ENCODE measurements at regions not wholly inside any gene's neighbourhood (a gene's known extent, or its start where the extent isn't known, plus 50 kb on each side); places are given as distances from the start of the nearest gene placed in this dataset.

DNA sequence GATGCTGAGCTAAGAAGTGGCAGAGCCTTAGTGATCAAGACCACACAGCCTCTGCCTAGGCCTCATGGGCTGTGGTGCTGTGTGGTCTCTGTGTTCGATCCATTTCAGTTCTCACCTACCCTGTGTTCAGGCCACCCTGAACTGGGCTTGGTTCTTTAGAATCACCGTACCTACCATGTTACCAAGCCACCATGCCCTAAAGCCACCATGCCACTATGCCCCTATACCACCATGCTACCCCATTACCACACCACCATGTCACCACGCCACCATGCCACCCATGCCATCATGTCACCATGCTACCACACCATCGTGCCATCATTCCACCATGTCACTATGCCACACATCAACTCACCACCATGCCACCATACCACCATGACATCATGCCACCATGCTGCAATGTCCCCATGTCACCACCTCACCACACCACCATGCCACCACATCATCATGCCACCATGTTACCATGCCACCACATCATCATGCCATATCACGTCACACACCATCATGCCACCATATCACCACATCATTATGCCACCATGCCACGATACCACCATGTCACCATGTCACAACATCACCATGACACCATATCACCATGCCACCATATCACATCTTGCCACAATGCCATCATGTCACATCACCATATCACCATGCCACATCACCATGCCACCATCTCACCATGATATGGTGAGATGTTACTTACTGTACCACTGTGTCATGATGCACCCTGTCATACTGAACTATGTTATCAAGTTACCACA is 191.0 kb upstream of the ARL4C start:
- Histone ChIP-seq H3K9me3 (no peaks in the 10 kb centered on the region), H3K36me3 (ENCODE audit: control insufficient read depth, insufficient read depth, low read length) (no peaks in the 10 kb centered on the region), H3K27me3 (replicated peaks; ENCODE audit: control insufficient read depth, insufficient read depth, low read length) (no peaks in the 10 kb centered on the region), H3K4me3 (ENCODE audit: low read depth, low read length) (no peak overlapping the region), H3K4me1 (peaks cover 19% of the 10 kb centered on the region)
- Mint-ChIP-seq H3K27ac (ENCODE audit: unreplicated experiment) (no peak overlapping the region), H3K9me3 (ENCODE audit: unreplicated experiment) (no peaks in the 10 kb centered on the region), H3K4me1 (ENCODE audit: low read depth, unreplicated experiment) (peaks cover 38% of the 10 kb centered on the region), H3K4me3 (ENCODE audit: unreplicated experiment) (no peak overlapping the region), H3K36me3 (ENCODE audit: insufficient read depth, unreplicated experiment) (peaks cover 1% of the 10 kb centered on the region), H3K27me3 (ENCODE audit: insufficient read depth, unreplicated experiment) (no peaks in the 10 kb centered on the region)
- no peak for DNase-seq
- ChIA-PET CTCF (no interaction called here), POLR2A (no interaction called here)
- TF ChIP-seq, protein P1, sequence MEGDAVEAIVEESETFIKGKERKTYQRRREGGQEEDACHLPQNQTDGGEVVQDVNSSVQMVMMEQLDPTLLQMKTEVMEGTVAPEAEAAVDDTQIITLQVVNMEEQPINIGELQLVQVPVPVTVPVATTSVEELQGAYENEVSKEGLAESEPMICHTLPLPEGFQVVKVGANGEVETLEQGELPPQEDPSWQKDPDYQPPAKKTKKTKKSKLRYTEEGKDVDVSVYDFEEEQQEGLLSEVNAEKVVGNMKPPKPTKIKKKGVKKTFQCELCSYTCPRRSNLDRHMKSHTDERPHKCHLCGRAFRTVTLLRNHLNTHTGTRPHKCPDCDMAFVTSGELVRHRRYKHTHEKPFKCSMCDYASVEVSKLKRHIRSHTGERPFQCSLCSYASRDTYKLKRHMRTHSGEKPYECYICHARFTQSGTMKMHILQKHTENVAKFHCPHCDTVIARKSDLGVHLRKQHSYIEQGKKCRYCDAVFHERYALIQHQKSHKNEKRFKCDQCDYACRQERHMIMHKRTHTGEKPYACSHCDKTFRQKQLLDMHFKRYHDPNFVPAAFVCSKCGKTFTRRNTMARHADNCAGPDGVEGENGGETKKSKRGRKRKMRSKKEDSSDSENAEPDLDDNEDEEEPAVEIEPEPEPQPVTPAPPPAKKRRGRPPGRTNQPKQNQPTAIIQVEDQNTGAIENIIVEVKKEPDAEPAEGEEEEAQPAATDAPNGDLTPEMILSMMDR (IDR thresholded peaks at IDR 0.05; ENCODE audit: insufficient read depth in 1 of 2, low read depth in 1 of 2, low read length in 1 of 2, severe bottlenecking in 1 of 2, unreplicated experiment in 1 of 2), result no peak
- intact Hi-C loops (cut with micrococcal nuclease; ENCODE audit: unreplicated experiment), result no loop called here
- BruUV-seq (replicated peaks), result no TSS peak

GRCh38 chr2:234686088-234686890 is 189.4 kb upstream of the ARL4C start:
- TF ChIP-seq, protein P1 (IDR thresholded peaks at IDR 0.05; ENCODE audit: insufficient read depth in 1 of 2, low read depth in 1 of 2, low read length in 1 of 2, severe bottlenecking in 1 of 2, unreplicated experiment in 1 of 2), result no peak
- POLR2A ChIA-PET, result no interaction called here
- Histone ChIP-seq H3K4me1 (peaks cover 19% of the 10 kb centered on the region), H3K9me3 (no peaks in the 10 kb centered on the region), H3K4me3 (ENCODE audit: low read depth, low read length) (no peak overlapping the region), H3K27me3 (replicated peaks; ENCODE audit: control insufficient read depth, insufficient read depth, low read length) (no peaks in the 10 kb centered on the region), H3K36me3 (ENCODE audit: control insufficient read depth, insufficient read depth, low read length) (no peaks in the 10 kb centered on the region)
- peaks cover 6% of the 10 kb centered on the region for H3K36me3 Mint-ChIP-seq (ENCODE audit: insufficient read depth, unreplicated experiment)
- H3K4me3 Mint-ChIP-seq (ENCODE audit: unreplicated experiment), result peak overlapping the region; percentile 40
- intact Hi-C loops (cut with micrococcal nuclease; ENCODE audit: unreplicated experiment), result no loop called here
- H3K9me3 Mint-ChIP-seq (ENCODE audit: unreplicated experiment), result no peaks in the 10 kb centered on the region
- DNase-seq, result peak; percentile 74 to 85
- H3K27me3 Mint-ChIP-seq (ENCODE audit: insufficient read depth, unreplicated experiment), result no peaks in the 10 kb centered on the region
- BruUV-seq (replicated peaks), result no TSS peak
- peaks cover 29% of the 10 kb centered on the region for H3K4me1 Mint-ChIP-seq (ENCODE audit: low read depth, unreplicated experiment)
- CTCF ChIA-PET, result no interaction called here
- peak overlapping the region; percentile 91 for H3K27ac Mint-ChIP-seq (ENCODE audit: unreplicated experiment)

DNA sequence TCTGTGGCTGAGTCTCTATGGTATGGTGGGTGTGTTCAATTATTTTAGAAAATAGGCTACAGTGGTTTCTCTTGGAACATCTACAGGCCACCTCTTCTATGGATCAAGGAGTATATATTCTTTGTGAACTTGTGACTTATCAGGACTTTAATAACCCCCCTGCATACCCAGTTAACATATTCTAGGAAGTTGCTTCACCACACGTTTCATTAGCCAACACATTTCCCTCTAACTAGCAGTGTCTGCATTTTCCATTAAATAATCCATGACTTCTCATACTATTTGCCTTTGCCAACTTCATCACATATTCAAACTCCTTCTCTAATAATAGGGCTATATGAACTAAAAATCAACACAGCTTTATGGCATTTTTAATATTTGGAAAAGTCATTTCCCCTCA is 187.6 kb upstream of the ARL4C start:
- no peak overlapping the region for H3K4me3 Mint-ChIP-seq (ENCODE audit: unreplicated experiment)
- peaks cover 6% of the 10 kb centered on the region for H3K36me3 Mint-ChIP-seq (ENCODE audit: insufficient read depth, unreplicated experiment)
- no TSS peak for BruUV-seq (replicated peaks)
- Histone ChIP-seq H3K4me1 (peaks cover 19% of the 10 kb centered on the region), H3K27me3 (replicated peaks; ENCODE audit: control insufficient read depth, insufficient read depth, low read length) (no peaks in the 10 kb centered on the region), H3K36me3 (ENCODE audit: control insufficient read depth, insufficient read depth, low read length) (no peaks in the 10 kb centered on the region), H3K9me3 (no peaks in the 10 kb centered on the region), H3K4me3 (ENCODE audit: low read depth, low read length) (no peak overlapping the region)
- intact Hi-C loops (cut with micrococcal nuclease; ENCODE audit: unreplicated experiment), result no loop called here
- H3K4me1 Mint-ChIP-seq (ENCODE audit: low read depth, unreplicated experiment), result peaks cover 29% of the 10 kb centered on the region
- H3K27ac Mint-ChIP-seq (ENCODE audit: unreplicated experiment), result no peak overlapping the region
- H3K27me3 Mint-ChIP-seq (ENCODE audit: insufficient read depth, unreplicated experiment), result no peaks in the 10 kb centered on the region
- CTCF ChIA-PET, result no interaction called here
- POLR2A ChIA-PET, result no interaction called here
- no peak for DNase-seq
- no peaks in the 10 kb centered on the region for H3K9me3 Mint-ChIP-seq (ENCODE audit: unreplicated experiment)
- TF ChIP-seq, protein P1 (IDR thresholded peaks at IDR 0.05; ENCODE audit: insufficient read depth in 1 of 2, low read depth in 1 of 2, low read length in 1 of 2, severe bottlenecking in 1 of 2, unreplicated experiment in 1 of 2), result no peak
